ENCODE measurements at regions not wholly inside any gene's neighbourhood (a gene's known extent, or its start where the extent isn't known, plus 50 kb on each side); places are given as distances from the start of the nearest gene placed in this dataset.
"Not testable (repeated sequence)": the region's sequence is repeated elsewhere in the genome, so short reads cannot be mapped to it uniquely, and the experiment has no call there.

- Histone ChIP-seq H3K4me1 (ENCODE audit: control insufficient read depth in 2 of 2, insufficient read depth in 2 of 2, low read length in 2 of 2) (no peaks in the 10 kb centered on the region), H3K9me3 (ENCODE audit: control insufficient read depth in 2 of 2, low read length in 2 of 2) (peaks cover 0 to 2% of the 10 kb centered on the region in 2 donors), H3K27me3 (ENCODE audit: control insufficient read depth in 2 of 2, insufficient read depth in 2 of 2, low read length in 2 of 2) (no peaks in the 10 kb centered on the region), H3K36me3 (ENCODE audit: control insufficient read depth in 2 of 2, insufficient read depth in 2 of 2, low read length in 2 of 2) (no peaks in the 10 kb centered on the region), H3K27ac (ENCODE audit: low read depth in 2 of 2, low read length in 2 of 2) (no peak overlapping the region), H3K4me3 (ENCODE audit: low read length in 2 of 2) (no peak overlapping the region), H3K9ac (ENCODE audit: low read depth in 1 of 2, low read length in 2 of 2) (no peak overlapping the region)
Observed at GRCh38 chr4:112023402-112023950, 121.8 kb upstream of the FAM241A start.

GRCh38 chr4:112026058-112026457, 119.2 kb upstream of the FAM241A start:
- Histone ChIP-seq H3K27me3 (ENCODE audit: control insufficient read depth in 2 of 2, insufficient read depth in 2 of 2, low read length in 2 of 2) (no peaks in the 10 kb centered on the region), H3K4me3 (ENCODE audit: low read length in 2 of 2) (no peak overlapping the region), H3K9ac (ENCODE audit: low read depth in 1 of 2, low read length in 2 of 2) (no peak overlapping the region), H3K27ac (ENCODE audit: low read depth in 2 of 2, low read length in 2 of 2) (no peak overlapping the region), H3K36me3 (ENCODE audit: control insufficient read depth in 2 of 2, insufficient read depth in 2 of 2, low read length in 2 of 2) (no peaks in the 10 kb centered on the region), H3K9me3 (ENCODE audit: control insufficient read depth in 2 of 2, low read length in 2 of 2) (no peaks in the 10 kb centered on the region), H3K4me1 (ENCODE audit: control insufficient read depth in 2 of 2, insufficient read depth in 2 of 2, low read length in 2 of 2) (no peaks in the 10 kb centered on the region)

DNA sequence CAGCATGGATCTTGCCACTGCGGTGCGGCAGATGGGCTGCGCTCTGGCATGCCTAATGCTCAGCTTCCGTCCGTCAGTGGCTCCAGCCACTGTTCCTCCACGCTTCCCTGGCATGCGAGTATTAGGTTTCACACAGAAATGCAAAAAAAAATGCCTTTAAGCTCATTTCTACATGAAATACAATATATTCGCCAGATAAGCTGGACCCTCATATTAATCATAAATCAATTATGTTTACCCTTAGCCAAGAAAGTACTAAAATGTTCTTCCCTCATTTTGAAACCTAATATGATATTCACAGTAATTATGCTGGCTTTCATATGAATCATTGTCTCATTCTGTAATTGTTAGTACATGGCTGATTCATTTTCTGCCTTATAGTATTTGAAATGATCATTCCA, 115.5 kb upstream of the FAM241A start:
- no peaks in the 10 kb centered on the region for H3K36me3 ChIP-seq (ENCODE audit: control insufficient read depth in 2 of 2, insufficient read depth in 2 of 2, low read length in 2 of 2)
- H3K27me3 ChIP-seq (ENCODE audit: control insufficient read depth in 2 of 2, insufficient read depth in 2 of 2, low read length in 2 of 2): no peaks in the 10 kb centered on the region
- no peaks in the 10 kb centered on the region for H3K4me1 ChIP-seq (ENCODE audit: control insufficient read depth in 2 of 2, insufficient read depth in 2 of 2, low read length in 2 of 2)
- H3K9ac ChIP-seq (ENCODE audit: low read depth in 1 of 2, low read length in 2 of 2): no peak overlapping the region
- no peak overlapping the region for H3K27ac ChIP-seq (ENCODE audit: low read depth in 2 of 2, low read length in 2 of 2)
- H3K4me3 ChIP-seq (ENCODE audit: low read length in 2 of 2): no peak overlapping the region
- no peaks in the 10 kb centered on the region for H3K9me3 ChIP-seq (ENCODE audit: control insufficient read depth in 2 of 2, low read length in 2 of 2)

DNA sequence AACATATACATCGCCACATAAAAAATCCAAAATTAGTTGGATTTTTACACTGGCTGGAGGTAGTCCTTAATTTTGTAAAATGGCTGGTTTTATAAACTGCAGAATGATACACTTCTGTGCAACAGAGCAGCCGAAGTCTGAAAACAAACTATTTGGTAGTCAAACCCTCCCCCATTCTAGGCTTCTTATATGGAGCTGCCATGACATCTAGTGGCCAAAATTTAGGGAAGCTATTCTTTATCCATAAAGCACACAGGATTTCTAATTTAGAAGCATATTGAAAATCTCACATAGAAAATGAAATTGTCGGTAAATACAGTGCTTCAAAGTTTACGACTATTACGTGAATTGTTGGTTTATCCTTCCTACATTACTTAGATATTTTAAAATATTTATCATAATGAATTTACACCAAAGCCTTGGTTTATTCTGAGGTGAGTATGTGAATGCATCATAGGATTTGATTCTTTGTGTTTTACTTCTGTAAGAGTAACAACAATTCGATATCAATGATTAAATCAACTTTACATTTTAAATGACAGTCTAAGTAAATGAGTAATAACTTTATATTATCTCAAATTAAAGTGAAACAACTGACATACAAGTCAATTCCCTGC, 113.4 kb upstream of the FAM241A start:
- no peaks in the 10 kb centered on the region for H3K9me3 ChIP-seq (ENCODE audit: control insufficient read depth in 2 of 2, low read length in 2 of 2)
- no peaks in the 10 kb centered on the region for H3K36me3 ChIP-seq (ENCODE audit: control insufficient read depth in 2 of 2, insufficient read depth in 2 of 2, low read length in 2 of 2)
- H3K4me1 ChIP-seq (ENCODE audit: control insufficient read depth in 2 of 2, insufficient read depth in 2 of 2, low read length in 2 of 2): no peaks in the 10 kb centered on the region
- H3K9ac ChIP-seq (ENCODE audit: low read depth in 1 of 2, low read length in 2 of 2): no peak overlapping the region
- no peak overlapping the region for H3K27ac ChIP-seq (ENCODE audit: low read depth in 2 of 2, low read length in 2 of 2)
- no peak overlapping the region for H3K4me3 ChIP-seq (ENCODE audit: low read length in 2 of 2)
- H3K27me3 ChIP-seq (ENCODE audit: control insufficient read depth in 2 of 2, insufficient read depth in 2 of 2, low read length in 2 of 2): no peaks in the 10 kb centered on the region

- Histone ChIP-seq H3K9ac (ENCODE audit: low read depth in 1 of 2, low read length in 2 of 2) (no peak overlapping the region), H3K4me3 (ENCODE audit: low read length in 2 of 2) (no peak overlapping the region), H3K4me1 (ENCODE audit: control insufficient read depth in 2 of 2, insufficient read depth in 2 of 2, low read length in 2 of 2) (no peaks in the 10 kb centered on the region), H3K27ac (ENCODE audit: low read depth in 2 of 2, low read length in 2 of 2) (no peak overlapping the region), H3K27me3 (ENCODE audit: control insufficient read depth in 2 of 2, insufficient read depth in 2 of 2, low read length in 2 of 2) (no peaks in the 10 kb centered on the region), H3K9me3 (ENCODE audit: control insufficient read depth in 2 of 2, low read length in 2 of 2) (no peaks in the 10 kb centered on the region), H3K36me3 (ENCODE audit: control insufficient read depth in 2 of 2, insufficient read depth in 2 of 2, low read length in 2 of 2) (no peaks in the 10 kb centered on the region)
Observed at GRCh38 chr4:112036886-112037285, 108.4 kb upstream of the FAM241A start.

DNA sequence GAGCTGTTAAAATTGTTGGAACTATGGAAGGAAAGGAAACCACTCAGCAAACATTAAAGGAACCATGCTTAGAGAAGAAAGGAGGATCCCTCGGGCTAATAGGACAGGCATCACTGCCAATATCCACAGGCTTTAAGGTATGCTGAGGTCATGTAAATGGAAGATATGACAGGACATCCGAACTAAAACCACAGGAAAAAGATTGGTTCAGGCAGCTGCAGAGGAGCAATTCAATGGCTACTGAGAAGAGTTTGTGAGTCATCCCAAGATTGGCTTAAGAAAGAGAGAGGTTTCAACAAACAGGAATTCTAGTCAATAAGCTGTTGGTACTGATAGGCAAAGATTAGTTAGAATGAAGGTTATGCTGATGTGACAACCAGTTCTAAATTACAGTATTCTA, 106.4 kb upstream of the FAM241A start:
- no peaks in the 10 kb centered on the region for H3K4me1 ChIP-seq (ENCODE audit: control insufficient read depth in 2 of 2, insufficient read depth in 2 of 2, low read length in 2 of 2)
- no peak overlapping the region for H3K9ac ChIP-seq (ENCODE audit: low read depth in 1 of 2, low read length in 2 of 2)
- H3K36me3 ChIP-seq (ENCODE audit: control insufficient read depth in 2 of 2, insufficient read depth in 2 of 2, low read length in 2 of 2): no peaks in the 10 kb centered on the region
- no peaks in the 10 kb centered on the region for H3K9me3 ChIP-seq (ENCODE audit: control insufficient read depth in 2 of 2, low read length in 2 of 2)
- no peak overlapping the region for H3K27ac ChIP-seq (ENCODE audit: low read depth in 2 of 2, low read length in 2 of 2)
- H3K27me3 ChIP-seq (ENCODE audit: control insufficient read depth in 2 of 2, insufficient read depth in 2 of 2, low read length in 2 of 2): no peaks in the 10 kb centered on the region
- H3K4me3 ChIP-seq (ENCODE audit: low read length in 2 of 2): no peak overlapping the region

DNA sequence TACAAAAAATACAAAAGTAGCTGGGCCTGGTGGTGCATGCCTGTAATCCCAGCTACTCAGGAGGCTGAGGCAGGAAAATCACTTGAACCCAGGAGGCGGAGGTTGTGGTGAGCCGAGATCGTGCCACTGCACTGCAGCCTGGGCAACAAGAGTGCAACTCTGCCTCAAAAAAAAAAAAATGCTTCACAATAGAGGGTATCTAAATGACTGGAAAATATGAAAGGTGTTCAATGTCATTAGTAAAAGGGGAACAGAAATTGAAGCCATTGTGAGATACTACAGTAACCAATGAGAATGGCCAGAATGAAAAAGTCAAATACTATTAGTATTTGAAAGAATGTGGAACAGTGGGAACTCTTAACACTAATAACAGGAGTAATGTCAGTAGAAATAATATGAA, 96.1 kb upstream of the FAM241A start:
- not testable (repeated sequence) for H3K27ac ChIP-seq (ENCODE audit: low read depth in 2 of 2, low read length in 2 of 2); H3K4me3 ChIP-seq (ENCODE audit: low read length in 2 of 2); H3K27me3 ChIP-seq (ENCODE audit: control insufficient read depth in 2 of 2, insufficient read depth in 2 of 2, low read length in 2 of 2); H3K9ac ChIP-seq (ENCODE audit: low read depth in 1 of 2, low read length in 2 of 2); H3K9me3 ChIP-seq (ENCODE audit: control insufficient read depth in 2 of 2, low read length in 2 of 2); H3K36me3 ChIP-seq (ENCODE audit: control insufficient read depth in 2 of 2, insufficient read depth in 2 of 2, low read length in 2 of 2); H3K4me1 ChIP-seq (ENCODE audit: control insufficient read depth in 2 of 2, insufficient read depth in 2 of 2, low read length in 2 of 2)

DNA sequence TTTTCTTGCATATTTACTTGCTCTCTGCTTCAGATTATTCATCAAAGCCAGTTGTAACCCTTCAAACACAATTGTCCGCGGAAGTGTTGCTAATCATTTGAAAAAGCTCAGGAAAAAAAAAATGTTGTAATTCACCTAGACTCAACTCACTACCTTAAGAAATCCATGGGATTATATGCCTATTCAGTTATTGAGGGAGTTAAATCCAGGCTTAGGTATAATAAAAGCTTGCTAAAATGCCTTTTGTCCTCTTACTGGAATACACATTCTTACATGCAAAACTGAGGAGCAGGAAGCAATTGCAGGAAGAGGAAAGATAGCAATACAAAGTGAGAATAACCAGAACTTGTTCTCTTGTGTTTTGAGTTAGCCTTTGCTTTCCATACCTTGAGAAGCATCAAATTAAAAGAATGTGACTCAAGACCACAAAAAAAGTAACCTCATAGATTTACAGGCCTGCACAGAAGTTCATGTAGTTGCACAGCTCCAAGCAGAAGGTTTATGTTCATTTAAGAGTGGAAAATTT, 91.4 kb upstream of the FAM241A start:
- Histone ChIP-seq H3K9ac (ENCODE audit: low read depth in 1 of 2, low read length in 2 of 2) (no peak overlapping the region), H3K4me3 (ENCODE audit: low read length in 2 of 2) (no peak overlapping the region), H3K27me3 (ENCODE audit: control insufficient read depth in 2 of 2, insufficient read depth in 2 of 2, low read length in 2 of 2) (no peaks in the 10 kb centered on the region), H3K9me3 (ENCODE audit: control insufficient read depth in 2 of 2, low read length in 2 of 2) (no peaks in the 10 kb centered on the region), H3K36me3 (ENCODE audit: control insufficient read depth in 2 of 2, insufficient read depth in 2 of 2, low read length in 2 of 2) (no peaks in the 10 kb centered on the region), H3K4me1 (ENCODE audit: control insufficient read depth in 2 of 2, insufficient read depth in 2 of 2, low read length in 2 of 2) (no peaks in the 10 kb centered on the region), H3K27ac (ENCODE audit: low read depth in 2 of 2, low read length in 2 of 2) (no peak overlapping the region)

- Histone ChIP-seq H3K36me3 (ENCODE audit: control insufficient read depth in 2 of 2, insufficient read depth in 2 of 2, low read length in 2 of 2) (no peaks in the 10 kb centered on the region), H3K4me1 (ENCODE audit: control insufficient read depth in 2 of 2, insufficient read depth in 2 of 2, low read length in 2 of 2) (no peaks in the 10 kb centered on the region), H3K27ac (ENCODE audit: low read depth in 2 of 2, low read length in 2 of 2) (no peak overlapping the region), H3K27me3 (ENCODE audit: control insufficient read depth in 2 of 2, insufficient read depth in 2 of 2, low read length in 2 of 2) (no peaks in the 10 kb centered on the region), H3K4me3 (ENCODE audit: low read length in 2 of 2) (no peak overlapping the region), H3K9me3 (ENCODE audit: control insufficient read depth in 2 of 2, low read length in 2 of 2) (no peaks in the 10 kb centered on the region), H3K9ac (ENCODE audit: low read depth in 1 of 2, low read length in 2 of 2) (no peak overlapping the region)
Observed at GRCh38 chr4:112055100-112055499, 90.2 kb upstream of the FAM241A start.

GRCh38 chr4:112057470-112057869, 87.8 kb upstream of the FAM241A start:
- Histone ChIP-seq H3K9ac (ENCODE audit: low read depth in 1 of 2, low read length in 2 of 2) (no peak overlapping the region), H3K9me3 (ENCODE audit: control insufficient read depth in 2 of 2, low read length in 2 of 2) (no peaks in the 10 kb centered on the region), H3K27me3 (ENCODE audit: control insufficient read depth in 2 of 2, insufficient read depth in 2 of 2, low read length in 2 of 2) (no peaks in the 10 kb centered on the region), H3K27ac (ENCODE audit: low read depth in 2 of 2, low read length in 2 of 2) (no peak overlapping the region), H3K4me1 (ENCODE audit: control insufficient read depth in 2 of 2, insufficient read depth in 2 of 2, low read length in 2 of 2) (no peaks in the 10 kb centered on the region), H3K4me3 (ENCODE audit: low read length in 2 of 2) (no peak overlapping the region), H3K36me3 (ENCODE audit: control insufficient read depth in 2 of 2, insufficient read depth in 2 of 2, low read length in 2 of 2) (no peaks in the 10 kb centered on the region)

Data from mucosa of rectum (tissue), 2 donors.